GM13977 (cell line): ENCODE measurements at regions not wholly inside any gene's neighbourhood (a gene's known extent, or its start where the extent isn't known, plus 50 kb on each side); places are given as distances from the start of the nearest gene placed in this dataset.
"Not testable (repeated sequence)": the region's sequence is repeated elsewhere in the genome, so short reads cannot be mapped to it uniquely, and the experiment has no call there.

Experiments used
- DNase-seq: peaks from one replicate; pipeline ENCODE4 v3.0.0; 2012; ENCODE audit warnings: low spot score
- in situ Hi-C: fragments of 300-500 bp; cut with MboI; formaldehyde crosslinking; loops from one replicate; pipeline ENCODE4 v1.12.0; 2022; ENCODE audit warnings: low sequenced_read_pairs, low pct_unique_long_range_greater_than_20kb, mixed read lengths, inconsistent platforms; ENCODE audit not compliant: unreplicated experiment
- TF ChIP-seq, protein P1 (sequence below): IDR thresholded peaks from 2 replicates; pipeline ENCODE4 v1.5.1; 2012; ENCODE audit warnings: mild to moderate bottlenecking, control low read depth; ENCODE audit not compliant: insufficient read depth; ENCODE audit errors: extremely low read depth, missing control alignments

GRCh38 chr12:12004524-12004923, 66.2 kb upstream of the BCL2L14 start:
- TF ChIP-seq, protein P1, sequence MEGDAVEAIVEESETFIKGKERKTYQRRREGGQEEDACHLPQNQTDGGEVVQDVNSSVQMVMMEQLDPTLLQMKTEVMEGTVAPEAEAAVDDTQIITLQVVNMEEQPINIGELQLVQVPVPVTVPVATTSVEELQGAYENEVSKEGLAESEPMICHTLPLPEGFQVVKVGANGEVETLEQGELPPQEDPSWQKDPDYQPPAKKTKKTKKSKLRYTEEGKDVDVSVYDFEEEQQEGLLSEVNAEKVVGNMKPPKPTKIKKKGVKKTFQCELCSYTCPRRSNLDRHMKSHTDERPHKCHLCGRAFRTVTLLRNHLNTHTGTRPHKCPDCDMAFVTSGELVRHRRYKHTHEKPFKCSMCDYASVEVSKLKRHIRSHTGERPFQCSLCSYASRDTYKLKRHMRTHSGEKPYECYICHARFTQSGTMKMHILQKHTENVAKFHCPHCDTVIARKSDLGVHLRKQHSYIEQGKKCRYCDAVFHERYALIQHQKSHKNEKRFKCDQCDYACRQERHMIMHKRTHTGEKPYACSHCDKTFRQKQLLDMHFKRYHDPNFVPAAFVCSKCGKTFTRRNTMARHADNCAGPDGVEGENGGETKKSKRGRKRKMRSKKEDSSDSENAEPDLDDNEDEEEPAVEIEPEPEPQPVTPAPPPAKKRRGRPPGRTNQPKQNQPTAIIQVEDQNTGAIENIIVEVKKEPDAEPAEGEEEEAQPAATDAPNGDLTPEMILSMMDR = no peak
- in situ Hi-C loops = loop anchor here (25.0 kb wide), 1 partner anchor 242 kb away; no protein-coding TSS in a partner anchor
- DNase-seq = no peak

- in situ Hi-C loops = loop anchor here (25.0 kb wide), 1 partner anchor 245 kb away; no protein-coding TSS in a partner anchor
- TF ChIP-seq, protein P1 = no peak
Observed at GRCh38 chr12:12007001-12007712, 63.6 kb upstream of the BCL2L14 start.

DNA sequence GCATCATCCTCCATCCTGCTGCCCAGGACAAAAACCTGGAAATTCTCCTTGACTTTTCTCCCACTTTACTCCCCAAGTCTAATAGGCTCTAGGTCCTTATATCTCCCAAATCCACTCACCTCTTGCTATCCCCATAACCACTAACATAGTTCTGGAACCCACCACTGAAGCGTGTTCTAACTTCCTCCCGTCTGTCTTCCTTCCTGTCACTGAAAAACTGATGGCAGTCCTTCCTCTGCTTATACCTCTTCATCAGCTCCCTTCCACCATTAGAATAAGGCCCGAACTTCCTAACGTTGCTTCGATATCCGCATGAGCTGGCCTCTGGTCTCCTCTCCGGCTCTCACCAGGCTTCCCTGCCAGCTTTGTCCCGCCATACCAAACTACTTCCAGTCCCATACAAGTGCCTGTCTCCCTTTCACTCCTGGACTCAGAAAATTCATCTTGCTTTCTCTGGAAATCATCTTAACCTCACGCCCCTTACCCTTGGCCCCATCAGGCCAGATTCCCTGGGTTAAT, 63.0 kb upstream of the BCL2L14 start:
- in situ Hi-C loops = loop anchor here (25.0 kb wide), 1 partner anchor 245 kb away; no protein-coding TSS in a partner anchor
- TF ChIP-seq, protein P1 = no peak
- no peak for DNase-seq

More at GRCh38 chr12:12007001-12007712, 63.6 kb upstream of the BCL2L14 start:
- peak; percentile 55 for DNase-seq

DNA sequence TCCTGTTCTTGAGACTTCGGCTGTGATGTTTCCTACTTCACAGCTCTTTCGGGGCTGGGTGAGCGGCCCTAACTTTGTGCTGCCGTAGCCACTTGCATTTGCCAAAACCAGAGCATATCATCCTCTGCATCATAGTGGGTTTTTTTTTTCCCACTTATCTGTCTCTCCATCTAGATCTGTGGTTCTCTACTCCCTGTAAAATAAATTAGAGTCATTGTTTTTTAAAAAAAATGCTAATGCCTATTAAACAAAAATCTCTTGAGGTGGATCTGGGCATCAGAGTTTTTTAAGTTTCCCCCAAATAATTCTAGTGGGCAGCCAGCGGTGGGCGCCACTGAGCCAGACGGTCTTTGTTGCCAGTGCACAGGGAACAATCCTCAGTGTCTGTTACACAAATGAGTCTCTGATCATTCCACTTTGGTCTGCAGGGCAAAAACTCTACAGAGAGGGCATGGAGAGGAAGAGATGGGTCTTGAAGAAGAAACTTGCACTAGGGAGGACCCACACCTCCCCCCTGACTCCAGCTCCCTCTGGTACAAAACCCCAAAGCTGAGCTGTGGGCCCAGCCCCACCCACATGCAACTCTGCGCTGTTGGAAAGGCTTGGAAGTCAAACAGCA, 62.4 kb upstream of the BCL2L14 start:
- TF ChIP-seq, protein P1 = peak; percentile 64
- DNase-seq = no peak
- in situ Hi-C loops = loop anchor here (25.0 kb wide), 1 partner anchor 246 kb away; no protein-coding TSS in a partner anchor

- in situ Hi-C loops = loop anchor here (25.0 kb wide), 1 partner anchor 247 kb away; no protein-coding TSS in a partner anchor
- TF ChIP-seq, protein P1 = peak; percentile 69
- DNase-seq = peak; percentile 58
Observed at GRCh38 chr12:12008931-12009611, 61.7 kb upstream of the BCL2L14 start.

DNA sequence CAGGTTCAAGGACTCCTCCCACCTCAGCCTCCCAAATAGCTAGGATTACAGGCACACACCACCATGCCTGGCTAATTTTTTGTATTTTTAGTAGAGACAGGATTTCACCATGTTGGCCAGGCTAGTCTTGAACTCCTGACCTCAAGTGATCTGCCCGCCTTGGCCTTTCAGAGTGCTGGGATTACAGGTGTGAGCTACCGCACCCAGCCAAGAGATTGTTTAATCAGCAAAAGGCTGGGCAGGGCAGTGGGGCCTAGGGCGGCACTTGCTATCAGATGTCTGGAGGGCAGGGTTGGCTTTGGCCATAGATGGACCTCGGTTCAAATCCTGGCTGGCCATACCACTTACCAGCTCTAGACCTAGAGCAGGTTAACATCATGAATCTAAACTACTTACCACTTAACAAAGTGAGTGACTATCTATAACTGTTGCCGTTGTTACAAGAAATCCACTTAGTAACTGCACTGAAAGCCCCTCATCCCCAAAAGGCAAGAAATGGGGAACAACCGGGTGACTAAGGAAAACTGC, 60.9 kb upstream of the BCL2L14 start:
- DNase-seq = not testable (repeated sequence)
- in situ Hi-C loops = loop anchor here (10.0 to 25.0 kb wide), 2 partner anchors 175 to 248 kb away; no protein-coding TSS in a partner anchor
